Neural progenitor cell (in vitro differentiated cells): ENCODE measurements at regions not wholly inside any gene's neighbourhood (a gene's known extent, or its start where the extent isn't known, plus 50 kb on each side); places are given as distances from the start of the nearest gene placed in this dataset.

Experiments used
- DNase-seq: peaks from one replicate; pipeline ENCODE4 v3.0.0-alpha.2; 2016; ENCODE audit warnings: low spot score
- H2AFZ ChIP-seq: fragments of 200-600 bp; sonication (generic); replicated peaks from 2 replicates; pipeline ENCODE4 v1.6.1; 2016; ENCODE audit warnings: antibody characterized with exemption
- H3F3A ChIP-seq: fragments of 200-600 bp; sonication (generic); 2 replicates; pipeline ENCODE4 v1.6.1; 2016; ENCODE audit warnings: antibody characterized with exemption, low read depth
- H3K27ac ChIP-seq: fragments of 200-600 bp; sonication (generic); 2 replicates; pipeline ENCODE4 v1.5.1; 2016; ENCODE audit warnings: mild to moderate bottlenecking
- H3K27me3 ChIP-seq: fragments of 200-600 bp; sonication (generic); 2 replicates; pipeline ENCODE4 v1.6.1; 2016; ENCODE audit warnings: mild to moderate bottlenecking, moderate library complexity
- H3K36me3 ChIP-seq: fragments of 200-600 bp; sonication (generic); 2 replicates; pipeline ENCODE4 v1.5.1; 2016
- H3K4me1 ChIP-seq: fragments of 200-600 bp; sonication (generic); 2 replicates; pipeline ENCODE4 v1.6.1; 2016; ENCODE audit warnings: mixed run types
- H3K4me2 ChIP-seq: fragments of 200-600 bp; sonication (generic); 2 replicates; pipeline ENCODE4 v1.6.1; 2016
- H3K4me3 ChIP-seq: fragments of 200-600 bp; sonication (generic); 2 replicates; pipeline ENCODE4 v1.5.1; 2016
- H3K79me2 ChIP-seq: fragments of 200-600 bp; sonication (generic); 2 replicates; pipeline ENCODE4 v1.6.1; 2016; ENCODE audit warnings: low read depth
- H3K9ac ChIP-seq: fragments of 200-600 bp; sonication (generic); 2 replicates; pipeline ENCODE4 v1.6.1; 2016
- H3K9me3 ChIP-seq: fragments of 200-600 bp; sonication (generic); 2 replicates; pipeline ENCODE4 v1.5.1; 2016; ENCODE audit warnings: low read depth
- H4K20me1 ChIP-seq: fragments of 200-600 bp; sonication (generic); 2 replicates; pipeline ENCODE4 v1.6.1; 2016; ENCODE audit warnings: low read depth
- H3K27ac Mint-ChIP-seq: 3 replicates; pipeline ENCODE4 v1.8.0; 2021; ENCODE audit warnings: mixed read lengths
- H3K27me3 Mint-ChIP-seq: 2 replicates; pipeline ENCODE4 v1.8.0; 2022; ENCODE audit warnings: low read depth, mild to moderate bottlenecking, inconsistent platforms, moderate library complexity, mixed read lengths; ENCODE audit not compliant: insufficient read depth
- H3K36me3 Mint-ChIP-seq: 3 replicates; pipeline ENCODE4 v1.8.0; 2021; ENCODE audit warnings: mixed read lengths
- H3K4me1 Mint-ChIP-seq: 3 replicates; pipeline ENCODE4 v1.8.0; 2021; ENCODE audit warnings: mixed read lengths
- H3K4me3 Mint-ChIP-seq: 3 replicates; pipeline ENCODE4 v1.8.0; 2021; ENCODE audit warnings: mild to moderate bottlenecking, moderate library complexity, mixed read lengths
- H3K9me3 Mint-ChIP-seq: 3 replicates; pipeline ENCODE4 v1.8.0; 2020; ENCODE audit warnings: mixed read lengths
- CTCF ChIP-seq: fragments of 200-600 bp; sonication (generic); IDR thresholded peaks from 2 replicates; pipeline ENCODE4 v1.5.1; 2017; ENCODE audit warnings: antibody characterized with exemption, mild to moderate bottlenecking
- EZH2 ChIP-seq: fragments of 200-600 bp; sonication (generic); IDR thresholded peaks from 2 replicates; pipeline ENCODE4 v1.6.1; 2017; ENCODE audit warnings: antibody characterized with exemption, mild to moderate bottlenecking, moderate library complexity
- EZH2phosphoT487 ChIP-seq: fragments of 200-600 bp; sonication (generic); IDR thresholded peaks from 2 replicates; pipeline ENCODE4 v1.6.1; 2017; ENCODE audit warnings: antibody characterized with exemption

GRCh38 chr5:3258050-3258449 lies 337.6 kb upstream of the IRX1 start:
- Histone ChIP-seq H4K20me1 (no peaks in the 10 kb centered on the region), H3K27me3 (no peaks in the 10 kb centered on the region), H3K9ac (no peak overlapping the region), H3K9me3 (no peaks in the 10 kb centered on the region), H3F3A (no peaks in the 10 kb centered on the region), H3K4me3 (no peak overlapping the region), H3K4me1 (peaks cover 7% of the 10 kb centered on the region), H3K36me3 (no peaks in the 10 kb centered on the region), H3K79me2 (no peaks in the 10 kb centered on the region), H3K4me2 (no peak overlapping the region), H3K27ac (no peak overlapping the region), H2AFZ (no peak overlapping the region)
- Mint-ChIP-seq H3K36me3 (no peaks in the 10 kb centered on the region), H3K27me3 (peaks cover 2% of the 10 kb centered on the region), H3K9me3 (peaks cover 8% of the 10 kb centered on the region), H3K4me3 (no peak overlapping the region), H3K27ac (no peak overlapping the region), H3K4me1 (peaks cover 14% of the 10 kb centered on the region)
- DNase-seq, result no peak
- no peak for TF ChIP-seq CTCF
- TF ChIP-seq EZH2phosphoT487, result no peak
- no peak for TF ChIP-seq EZH2

GRCh38 chr5:3252235-3252634 lies 343.4 kb upstream of the IRX1 start:
- H3K9me3 Mint-ChIP-seq, result no peaks in the 10 kb centered on the region
- no peak for DNase-seq
- H3K27me3 Mint-ChIP-seq, result peaks cover 2% of the 10 kb centered on the region

GRCh38 chr5:3251784-3252183 lies 343.8 kb upstream of the IRX1 start:
- Histone ChIP-seq H2AFZ (no peak overlapping the region), H3K4me1 (peaks cover 6% of the 10 kb centered on the region), H3F3A (no peaks in the 10 kb centered on the region), H3K9me3 (no peaks in the 10 kb centered on the region), H4K20me1 (no peaks in the 10 kb centered on the region), H3K4me2 (no peak overlapping the region), H3K27me3 (no peaks in the 10 kb centered on the region), H3K4me3 (no peak overlapping the region), H3K9ac (no peak overlapping the region), H3K27ac (no peak overlapping the region), H3K79me2 (no peaks in the 10 kb centered on the region), H3K36me3 (no peaks in the 10 kb centered on the region)
- no peaks in the 10 kb centered on the region for H3K36me3 Mint-ChIP-seq
- H3K9me3 Mint-ChIP-seq, result no peaks in the 10 kb centered on the region
- H3K4me3 Mint-ChIP-seq, result no peak overlapping the region
- H3K4me1 Mint-ChIP-seq, result no peaks in the 10 kb centered on the region
- no peak overlapping the region for H3K27ac Mint-ChIP-seq
- TF ChIP-seq CTCF (no peak), EZH2 (no peak), EZH2phosphoT487 (no peak)
- H3K27me3 Mint-ChIP-seq, result peaks cover 2% of the 10 kb centered on the region
- no peak for DNase-seq

More at GRCh38 chr5:3252235-3252634, 343.4 kb upstream of the IRX1 start:
- no peaks in the 10 kb centered on the region for H3K79me2 ChIP-seq
- H3K36me3 Mint-ChIP-seq, result no peaks in the 10 kb centered on the region
- H2AFZ ChIP-seq, result no peak overlapping the region
- no peak overlapping the region for H3K9ac ChIP-seq
- peaks cover 6% of the 10 kb centered on the region for H3K4me1 ChIP-seq
- no peak overlapping the region for H3K4me2 ChIP-seq
- H3K27ac ChIP-seq, result no peak overlapping the region
- no peaks in the 10 kb centered on the region for H3K4me1 Mint-ChIP-seq
- no peaks in the 10 kb centered on the region for H3F3A ChIP-seq
- H3K27ac Mint-ChIP-seq, result no peak overlapping the region
- no peaks in the 10 kb centered on the region for H4K20me1 ChIP-seq
- no peak overlapping the region for H3K4me3 ChIP-seq
- no peak overlapping the region for H3K4me3 Mint-ChIP-seq
- no peaks in the 10 kb centered on the region for H3K27me3 ChIP-seq
- H3K9me3 ChIP-seq, result no peaks in the 10 kb centered on the region
- TF ChIP-seq EZH2phosphoT487 (no peak), EZH2 (no peak), CTCF (no peak)
- no peaks in the 10 kb centered on the region for H3K36me3 ChIP-seq
